SK-N-SH (cell line): ENCODE measurements at regions not wholly inside any gene's neighbourhood (a gene's known extent, or its start where the extent isn't known, plus 50 kb on each side); places are given as distances from the start of the nearest gene placed in this dataset.

Experiments
- EZH2phosphoT487 ChIP-seq: fragments of 200-600 bp; sonication (generic); IDR thresholded peaks from 2 replicates; pipeline ENCODE4 v1.6.1; 2017; ENCODE audit warnings: low read depth, mixed run types, mild to moderate bottlenecking, antibody characterized with exemption, moderate library complexity, borderline replicate concordance
- POLR2AphosphoS5 ChIP-seq: IDR thresholded peaks from 2 replicates; pipeline ENCODE4 v1.6.1; 2012; ENCODE audit warnings: low read depth, low read length
- TCF12 ChIP-seq: IDR thresholded peaks from 2 replicates; pipeline ENCODE4 v1.4.0; 2012
- TF ChIP-seq, protein P1 (sequence below): fragments of 200-600 bp; sonication (generic); IDR thresholded peaks from 2 replicates; pipeline ENCODE4 v1.6.1; 2017; ENCODE audit warnings: antibody characterized with exemption, mild to moderate bottlenecking, moderate library complexity

DNA sequence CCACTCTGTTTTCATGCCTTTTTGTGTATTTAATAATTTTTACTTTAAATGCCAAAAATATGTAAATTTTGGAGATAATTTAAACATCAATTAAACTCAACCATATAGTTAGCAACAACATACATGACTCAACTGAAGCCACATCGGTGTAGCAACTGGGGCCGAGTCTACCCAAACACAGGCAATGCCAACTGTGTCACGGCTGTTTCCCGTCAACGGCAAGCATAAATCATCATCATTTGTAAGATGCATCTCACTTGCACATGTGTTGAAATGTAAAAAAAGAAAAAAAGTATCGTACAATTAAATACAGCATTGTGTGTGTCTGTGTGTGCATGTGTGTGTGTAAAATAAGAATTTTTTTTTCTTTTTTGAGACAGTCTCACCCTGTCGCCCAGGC is 160.1 kb upstream of the TAS2R1 start:
- TF ChIP-seq TCF12 (no peak), EZH2phosphoT487 (no peak), POLR2AphosphoS5 (no peak)
- TF ChIP-seq, protein P1, sequence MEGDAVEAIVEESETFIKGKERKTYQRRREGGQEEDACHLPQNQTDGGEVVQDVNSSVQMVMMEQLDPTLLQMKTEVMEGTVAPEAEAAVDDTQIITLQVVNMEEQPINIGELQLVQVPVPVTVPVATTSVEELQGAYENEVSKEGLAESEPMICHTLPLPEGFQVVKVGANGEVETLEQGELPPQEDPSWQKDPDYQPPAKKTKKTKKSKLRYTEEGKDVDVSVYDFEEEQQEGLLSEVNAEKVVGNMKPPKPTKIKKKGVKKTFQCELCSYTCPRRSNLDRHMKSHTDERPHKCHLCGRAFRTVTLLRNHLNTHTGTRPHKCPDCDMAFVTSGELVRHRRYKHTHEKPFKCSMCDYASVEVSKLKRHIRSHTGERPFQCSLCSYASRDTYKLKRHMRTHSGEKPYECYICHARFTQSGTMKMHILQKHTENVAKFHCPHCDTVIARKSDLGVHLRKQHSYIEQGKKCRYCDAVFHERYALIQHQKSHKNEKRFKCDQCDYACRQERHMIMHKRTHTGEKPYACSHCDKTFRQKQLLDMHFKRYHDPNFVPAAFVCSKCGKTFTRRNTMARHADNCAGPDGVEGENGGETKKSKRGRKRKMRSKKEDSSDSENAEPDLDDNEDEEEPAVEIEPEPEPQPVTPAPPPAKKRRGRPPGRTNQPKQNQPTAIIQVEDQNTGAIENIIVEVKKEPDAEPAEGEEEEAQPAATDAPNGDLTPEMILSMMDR = no peak
